ENCODE measurements at regions not wholly inside any gene's neighbourhood (a gene's known extent, or its start where the extent isn't known, plus 50 kb on each side); places are given as distances from the start of the nearest gene placed in this dataset.

DNA sequence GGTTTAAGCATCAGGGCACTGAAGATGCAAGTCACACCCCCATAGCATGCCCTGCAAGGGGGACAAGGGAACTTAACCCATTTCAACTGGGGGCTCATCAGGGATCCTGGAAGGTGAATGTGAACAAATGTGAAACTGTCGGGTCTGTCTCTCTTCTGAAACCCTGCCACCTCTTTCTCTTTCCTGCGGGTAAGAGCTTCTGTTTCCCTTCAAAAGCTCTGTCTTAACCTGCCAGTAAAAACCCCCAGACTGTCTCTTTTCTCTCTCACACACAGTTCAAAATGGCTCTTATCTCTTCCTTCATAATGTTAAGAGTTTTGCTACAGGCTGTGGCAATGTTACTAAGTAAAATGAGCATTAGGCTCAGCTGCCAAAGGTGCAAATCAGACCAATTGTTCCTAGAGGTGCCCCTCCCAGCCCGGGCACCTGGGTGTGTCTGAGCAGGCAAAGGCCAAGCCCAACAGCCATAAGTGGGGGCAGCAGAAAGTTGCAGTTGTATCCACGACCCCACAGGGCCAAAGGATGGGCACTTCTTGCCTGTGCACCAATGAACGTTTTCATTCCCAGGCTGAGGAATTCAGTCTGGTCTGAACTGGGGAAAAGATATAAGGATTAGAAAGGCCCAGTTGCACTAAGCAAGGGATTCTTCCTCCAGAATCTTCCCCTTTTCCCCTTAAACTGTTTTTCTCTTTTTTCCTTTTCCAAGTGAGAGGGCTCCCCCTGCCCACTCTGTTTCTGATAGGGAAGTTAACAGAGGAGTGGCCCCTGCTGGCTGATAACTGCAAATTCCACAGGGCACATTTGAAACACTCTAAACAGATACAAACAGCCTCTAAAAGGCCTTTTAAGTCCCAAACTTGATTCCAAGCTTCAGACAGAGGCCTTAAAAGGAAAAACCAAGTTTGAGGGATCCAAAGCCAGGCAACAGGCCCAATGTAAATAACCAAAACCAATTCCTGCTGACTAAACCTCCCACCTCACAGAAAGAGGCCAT lies 113.8 kb upstream of the EPHA6 start (continued):
- TF ChIP-seq, protein P1, sequence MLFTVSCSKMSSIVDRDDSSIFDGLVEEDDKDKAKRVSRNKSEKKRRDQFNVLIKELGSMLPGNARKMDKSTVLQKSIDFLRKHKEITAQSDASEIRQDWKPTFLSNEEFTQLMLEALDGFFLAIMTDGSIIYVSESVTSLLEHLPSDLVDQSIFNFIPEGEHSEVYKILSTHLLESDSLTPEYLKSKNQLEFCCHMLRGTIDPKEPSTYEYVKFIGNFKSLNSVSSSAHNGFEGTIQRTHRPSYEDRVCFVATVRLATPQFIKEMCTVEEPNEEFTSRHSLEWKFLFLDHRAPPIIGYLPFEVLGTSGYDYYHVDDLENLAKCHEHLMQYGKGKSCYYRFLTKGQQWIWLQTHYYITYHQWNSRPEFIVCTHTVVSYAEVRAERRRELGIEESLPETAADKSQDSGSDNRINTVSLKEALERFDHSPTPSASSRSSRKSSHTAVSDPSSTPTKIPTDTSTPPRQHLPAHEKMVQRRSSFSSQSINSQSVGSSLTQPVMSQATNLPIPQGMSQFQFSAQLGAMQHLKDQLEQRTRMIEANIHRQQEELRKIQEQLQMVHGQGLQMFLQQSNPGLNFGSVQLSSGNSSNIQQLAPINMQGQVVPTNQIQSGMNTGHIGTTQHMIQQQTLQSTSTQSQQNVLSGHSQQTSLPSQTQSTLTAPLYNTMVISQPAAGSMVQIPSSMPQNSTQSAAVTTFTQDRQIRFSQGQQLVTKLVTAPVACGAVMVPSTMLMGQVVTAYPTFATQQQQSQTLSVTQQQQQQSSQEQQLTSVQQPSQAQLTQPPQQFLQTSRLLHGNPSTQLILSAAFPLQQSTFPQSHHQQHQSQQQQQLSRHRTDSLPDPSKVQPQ (CRISPR knock-in tag; IDR thresholded peaks at IDR 0.05; ENCODE audit: borderline replicate concordance) = no peak
- TF ChIP-seq YBX1 (IDR thresholded peaks at IDR 0.05) (no peak), TCF7L2 (IDR thresholded peaks at IDR 0.05; ENCODE audit: low read depth, low read length) (no peak), ZBTB49 (CRISPR knock-in tag; IDR thresholded peaks at IDR 0.05; ENCODE audit: borderline replicate concordance) (no peak), SRSF9 (IDR thresholded peaks at IDR 0.05; ENCODE audit: borderline replicate concordance, low read depth, low read length) (no peak), KLF1 (tag; IDR thresholded peaks at IDR 0.05) (no peak), BACH1 (tag; IDR thresholded peaks at IDR 0.05) (no peak)

Data from K562 (cell line).